ENCODE measurements at regions not wholly inside any gene's neighbourhood (a gene's known extent, or its start where the extent isn't known, plus 50 kb on each side); places are given as distances from the start of the nearest gene placed in this dataset.

- Histone ChIP-seq H3K27ac (ENCODE audit: low read depth, low read length) (no peak overlapping the region), H3K79me2 (ENCODE audit: insufficient read depth, low read length) (no peaks in the 10 kb centered on the region), H3K9me3 (ENCODE audit: low read depth, low read length) (no peaks in the 10 kb centered on the region), H3K36me3 (ENCODE audit: insufficient read depth, low read length) (no peaks in the 10 kb centered on the region), H4K20me1 (ENCODE audit: insufficient read depth, low read length) (no peaks in the 10 kb centered on the region), H3K4me3 (ENCODE audit: insufficient read depth, low read length) (no peak overlapping the region), H3K4me1 (ENCODE audit: insufficient read depth, low read length) (no peaks in the 10 kb centered on the region), H3K27me3 (ENCODE audit: insufficient read depth, low read length) (no peaks in the 10 kb centered on the region), H2AFZ (ENCODE audit: low read length) (no peak overlapping the region), H3K4me2 (ENCODE audit: insufficient read depth, low read length) (no peak overlapping the region)
- no peak for TF ChIP-seq CTCF (IDR thresholded peaks at IDR 0.05; ENCODE audit: extremely low read depth, low read depth, low read length)
- no peak for DNase-seq (ENCODE audit: insufficient read length, low spot score, missing footprints)
Observed at GRCh38 chrX:83019258-83019657, 488.8 kb upstream of the POU3F4 start.

- Histone ChIP-seq H3K4me2 (ENCODE audit: insufficient read depth, low read length) (no peak overlapping the region), H3K79me2 (ENCODE audit: insufficient read depth, low read length) (no peaks in the 10 kb centered on the region), H3K9me3 (ENCODE audit: low read depth, low read length) (no peaks in the 10 kb centered on the region), H4K20me1 (ENCODE audit: insufficient read depth, low read length) (no peaks in the 10 kb centered on the region), H3K36me3 (ENCODE audit: insufficient read depth, low read length) (no peaks in the 10 kb centered on the region), H3K4me3 (ENCODE audit: insufficient read depth, low read length) (no peak overlapping the region), H3K27ac (ENCODE audit: low read depth, low read length) (no peak overlapping the region), H3K27me3 (ENCODE audit: insufficient read depth, low read length) (no peaks in the 10 kb centered on the region), H2AFZ (ENCODE audit: low read length) (no peak overlapping the region), H3K4me1 (ENCODE audit: insufficient read depth, low read length) (no peaks in the 10 kb centered on the region)
- no peak for DNase-seq (ENCODE audit: insufficient read length, low spot score, missing footprints)
- no peak for TF ChIP-seq CTCF (IDR thresholded peaks at IDR 0.05; ENCODE audit: extremely low read depth, low read depth, low read length)
Observed at GRCh38 chrX:83022020-83022419, 486.1 kb upstream of the POU3F4 start.
